ENCODE measurements at regions not wholly inside any gene's neighbourhood (a gene's known extent, or its start where the extent isn't known, plus 50 kb on each side); places are given as distances from the start of the nearest gene placed in this dataset.

DNA sequence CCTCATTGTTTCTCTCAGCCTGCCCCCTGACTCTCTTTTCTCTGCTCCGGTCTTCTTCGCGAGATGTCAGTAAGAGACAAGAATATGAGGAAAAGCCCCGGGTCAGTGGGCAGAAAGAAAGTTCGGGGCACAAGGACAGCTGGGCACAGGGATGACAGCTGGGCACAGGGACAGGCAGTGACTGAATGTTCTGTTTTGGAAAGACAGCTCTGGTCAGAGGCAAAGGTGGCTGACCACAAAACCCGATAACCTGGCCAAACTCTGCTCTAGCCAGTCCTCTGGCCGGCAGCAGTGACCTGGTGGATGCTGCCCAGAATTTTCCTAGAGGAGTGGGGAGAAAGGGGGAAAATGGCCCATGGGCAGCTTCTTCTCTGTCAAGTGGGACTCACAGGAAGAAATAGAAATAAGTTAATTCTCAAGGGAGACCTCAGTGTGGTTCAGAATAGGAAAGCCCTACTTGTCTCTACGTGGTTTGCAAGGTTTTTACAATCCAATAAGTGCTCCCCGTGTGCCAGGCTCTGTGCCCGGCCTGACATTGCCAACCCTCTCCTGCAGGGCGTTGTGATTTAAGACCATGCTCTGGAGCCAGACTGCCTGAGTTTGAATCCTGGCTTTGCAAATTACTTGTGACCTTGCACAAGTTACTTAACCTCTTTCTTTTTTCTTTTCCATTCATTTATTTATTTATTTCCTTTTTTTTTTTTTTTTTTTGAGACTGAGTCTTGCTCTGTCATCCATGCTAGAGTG is 110.6 kb upstream of the ZNF716 start:
- Mint-ChIP-seq H3K27ac (no peak overlapping the region), H3K27me3 (ENCODE audit: low read depth) (no peaks in the 10 kb centered on the region), H3K4me1 (no peaks in the 10 kb centered on the region), H3K4me3 (no peak overlapping the region), H3K36me3 (ENCODE audit: low read depth) (no peaks in the 10 kb centered on the region), H3K9me3 (peaks cover 52% of the 10 kb centered on the region)
- TF ChIP-seq, protein P1, sequence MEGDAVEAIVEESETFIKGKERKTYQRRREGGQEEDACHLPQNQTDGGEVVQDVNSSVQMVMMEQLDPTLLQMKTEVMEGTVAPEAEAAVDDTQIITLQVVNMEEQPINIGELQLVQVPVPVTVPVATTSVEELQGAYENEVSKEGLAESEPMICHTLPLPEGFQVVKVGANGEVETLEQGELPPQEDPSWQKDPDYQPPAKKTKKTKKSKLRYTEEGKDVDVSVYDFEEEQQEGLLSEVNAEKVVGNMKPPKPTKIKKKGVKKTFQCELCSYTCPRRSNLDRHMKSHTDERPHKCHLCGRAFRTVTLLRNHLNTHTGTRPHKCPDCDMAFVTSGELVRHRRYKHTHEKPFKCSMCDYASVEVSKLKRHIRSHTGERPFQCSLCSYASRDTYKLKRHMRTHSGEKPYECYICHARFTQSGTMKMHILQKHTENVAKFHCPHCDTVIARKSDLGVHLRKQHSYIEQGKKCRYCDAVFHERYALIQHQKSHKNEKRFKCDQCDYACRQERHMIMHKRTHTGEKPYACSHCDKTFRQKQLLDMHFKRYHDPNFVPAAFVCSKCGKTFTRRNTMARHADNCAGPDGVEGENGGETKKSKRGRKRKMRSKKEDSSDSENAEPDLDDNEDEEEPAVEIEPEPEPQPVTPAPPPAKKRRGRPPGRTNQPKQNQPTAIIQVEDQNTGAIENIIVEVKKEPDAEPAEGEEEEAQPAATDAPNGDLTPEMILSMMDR (IDR thresholded peaks at IDR 0.05; ENCODE audit: unreplicated experiment in 3 of 3), result no peak

DNA sequence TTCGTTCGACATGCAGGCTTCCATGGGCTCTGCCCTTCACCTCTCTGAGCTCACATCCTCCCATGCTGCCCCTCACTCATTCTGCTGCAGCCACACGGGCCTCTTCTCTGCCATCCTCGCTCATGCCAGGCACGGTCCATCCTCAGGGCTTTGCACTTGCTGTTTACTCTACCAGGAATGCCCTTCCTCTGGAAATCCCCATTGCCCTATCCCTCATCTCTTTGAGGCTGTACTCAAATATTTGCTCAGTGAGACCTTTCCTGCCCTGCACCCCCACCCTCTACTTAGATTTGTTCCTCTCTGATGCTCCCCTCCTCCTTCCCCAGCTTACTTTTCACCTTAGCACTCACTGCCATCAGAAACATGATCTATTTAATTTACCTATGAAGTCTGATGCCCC is 107.0 kb upstream of the ZNF716 start:
- no peak overlapping the region for H3K27ac Mint-ChIP-seq
- peaks cover 58% of the 10 kb centered on the region for H3K9me3 Mint-ChIP-seq
- H3K36me3 Mint-ChIP-seq (ENCODE audit: low read depth), result peaks cover 3% of the 10 kb centered on the region
- no peaks in the 10 kb centered on the region for H3K4me1 Mint-ChIP-seq
- H3K4me3 Mint-ChIP-seq, result no peak overlapping the region
- TF ChIP-seq, protein P1 (IDR thresholded peaks at IDR 0.05; ENCODE audit: unreplicated experiment in 3 of 3), result no peak
- no peaks in the 10 kb centered on the region for H3K27me3 Mint-ChIP-seq (ENCODE audit: low read depth)

DNA sequence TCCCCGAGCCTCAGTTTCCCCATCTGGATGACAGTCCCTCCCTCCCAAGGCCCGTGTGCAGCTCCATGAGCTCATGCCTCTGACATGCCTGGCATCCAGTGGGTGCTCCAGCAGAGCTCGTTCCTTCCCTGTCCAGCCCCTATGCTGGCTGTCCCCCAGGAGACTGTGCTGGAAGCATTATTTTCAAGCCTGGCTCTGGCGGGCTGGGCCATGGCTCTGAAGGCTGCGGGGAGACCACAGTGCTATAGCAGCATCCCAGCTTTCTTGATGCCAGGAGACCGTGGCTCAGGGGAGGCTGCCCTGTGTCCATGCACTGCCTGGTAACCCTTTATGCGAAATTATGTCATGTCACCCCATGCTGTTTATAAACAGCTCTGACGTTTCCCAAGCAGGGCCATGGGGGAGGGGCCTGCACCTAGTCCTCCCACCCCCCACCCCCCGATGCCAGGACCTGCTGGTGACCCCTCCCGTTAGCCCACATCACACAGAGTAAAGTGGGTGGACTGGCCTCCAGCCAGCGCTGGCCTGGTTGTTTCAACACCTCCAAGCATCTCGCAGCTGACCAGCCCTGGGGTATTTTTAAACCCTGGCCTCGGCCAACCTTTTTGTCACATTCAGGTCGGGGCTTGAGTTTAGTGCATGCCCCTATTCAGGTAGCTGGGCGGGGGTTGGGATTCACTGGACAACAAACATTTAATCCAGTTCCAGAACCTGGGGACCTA is 105.9 kb upstream of the ZNF716 start:
- no peaks in the 10 kb centered on the region for H3K4me1 Mint-ChIP-seq
- no peak overlapping the region for H3K4me3 Mint-ChIP-seq
- H3K36me3 Mint-ChIP-seq (ENCODE audit: low read depth), result peaks cover 3% of the 10 kb centered on the region
- H3K27me3 Mint-ChIP-seq (ENCODE audit: low read depth), result no peaks in the 10 kb centered on the region
- TF ChIP-seq, protein P1 (IDR thresholded peaks at IDR 0.05; ENCODE audit: unreplicated experiment in 3 of 3), result no peak
- H3K27ac Mint-ChIP-seq, result no peak overlapping the region
- H3K9me3 Mint-ChIP-seq, result peaks cover 54% of the 10 kb centered on the region

DNA sequence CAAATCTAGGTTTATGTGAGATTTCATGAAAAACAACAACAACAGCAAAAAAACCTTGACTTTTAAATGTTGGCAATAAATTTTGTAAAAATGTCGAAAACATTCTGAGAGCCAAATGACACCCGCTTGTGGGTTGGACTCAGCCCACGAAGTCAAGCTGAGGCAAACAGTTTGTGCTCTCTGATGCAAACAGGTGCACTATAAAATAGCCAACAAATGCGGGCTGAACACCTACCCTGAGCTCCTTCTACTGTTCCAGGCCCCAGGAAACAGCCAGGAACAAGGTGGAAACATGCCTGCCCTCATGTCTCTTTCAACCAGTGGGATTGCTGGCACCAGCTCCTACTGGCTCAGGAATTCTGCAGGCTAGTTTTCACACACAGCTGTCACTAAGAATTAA is 105.0 kb upstream of the ZNF716 start:
- TF ChIP-seq, protein P1 (IDR thresholded peaks at IDR 0.05; ENCODE audit: unreplicated experiment in 3 of 3), result no peak

DNA sequence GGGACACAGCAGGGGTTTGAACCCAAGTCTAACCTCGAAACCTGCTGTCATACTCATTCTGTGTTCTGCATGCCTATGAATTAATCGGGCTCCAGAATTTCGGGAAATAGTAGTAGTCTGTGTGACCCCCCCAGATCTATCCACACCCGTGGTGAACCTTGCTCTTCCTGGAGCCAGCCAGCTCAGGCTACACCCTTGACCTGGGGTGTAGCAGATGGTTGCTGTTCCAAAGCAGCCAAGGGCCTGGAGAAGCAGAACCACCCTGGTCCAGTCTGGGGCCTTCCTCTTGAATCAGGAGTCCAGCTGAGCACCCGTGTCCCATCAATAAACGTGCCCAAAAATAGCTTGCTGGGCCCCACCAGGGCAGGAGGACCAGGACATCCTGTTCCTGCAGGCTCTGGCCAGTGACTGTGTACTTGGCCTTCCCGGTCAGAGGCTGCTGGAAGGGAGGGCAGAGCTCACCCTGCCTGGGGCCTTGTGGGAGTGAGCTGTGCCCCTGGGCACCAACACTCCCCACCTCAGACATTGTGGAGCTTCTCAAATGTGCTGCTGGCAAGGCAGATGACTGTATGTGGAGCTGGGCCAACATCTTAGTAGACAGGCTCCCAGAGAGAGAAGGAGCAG is 101.2 kb upstream of the ZNF716 start:
- Mint-ChIP-seq H3K27ac (no peak overlapping the region), H3K27me3 (ENCODE audit: low read depth) (no peaks in the 10 kb centered on the region), H3K9me3 (peaks cover 62% of the 10 kb centered on the region), H3K4me1 (no peaks in the 10 kb centered on the region), H3K4me3 (no peak overlapping the region), H3K36me3 (ENCODE audit: low read depth) (peaks cover 3% of the 10 kb centered on the region)
- TF ChIP-seq, protein P1 (IDR thresholded peaks at IDR 0.05; ENCODE audit: unreplicated experiment in 3 of 3), result no peak

More for the DNA sequence above, 105.0 kb upstream of the ZNF716 start:
- peaks cover 59% of the 10 kb centered on the region for H3K9me3 Mint-ChIP-seq
- no peaks in the 10 kb centered on the region for H3K4me1 Mint-ChIP-seq
- no peak overlapping the region for H3K27ac Mint-ChIP-seq
- no peak overlapping the region for H3K4me3 Mint-ChIP-seq
- H3K27me3 Mint-ChIP-seq (ENCODE audit: low read depth), result no peaks in the 10 kb centered on the region
- H3K36me3 Mint-ChIP-seq (ENCODE audit: low read depth), result peaks cover 3% of the 10 kb centered on the region

Data from nephron (organoid).